Sigmoid colon (tissue), 4 donors: ENCODE measurements at regions not wholly inside any gene's neighbourhood (a gene's known extent, or its start where the extent isn't known, plus 50 kb on each side); places are given as distances from the start of the nearest gene placed in this dataset.

Source experiments
- POLR2AphosphoS5 ChIP-seq, 4 donors: sonication (generic); formaldehyde crosslinking; IDR thresholded peaks; one replicate each; pipeline ENCODE4 v1.6.1; 2017; ENCODE audit warnings: antibody characterized with exemption in 4 of 4
- TF ChIP-seq, protein P1 (sequence below), 4 experiments: fragments of 450-650 bp in 3 of 4; fragments of 200-600 bp in 1 of 4; IDR thresholded peaks; one replicate each; pipeline ENCODE4 v1.5.1; 2016 to 2019; ENCODE audit warnings: antibody characterized with exemption in 4 of 4, mild to moderate bottlenecking in 3 of 4, moderate library complexity in 2 of 4

DNA sequence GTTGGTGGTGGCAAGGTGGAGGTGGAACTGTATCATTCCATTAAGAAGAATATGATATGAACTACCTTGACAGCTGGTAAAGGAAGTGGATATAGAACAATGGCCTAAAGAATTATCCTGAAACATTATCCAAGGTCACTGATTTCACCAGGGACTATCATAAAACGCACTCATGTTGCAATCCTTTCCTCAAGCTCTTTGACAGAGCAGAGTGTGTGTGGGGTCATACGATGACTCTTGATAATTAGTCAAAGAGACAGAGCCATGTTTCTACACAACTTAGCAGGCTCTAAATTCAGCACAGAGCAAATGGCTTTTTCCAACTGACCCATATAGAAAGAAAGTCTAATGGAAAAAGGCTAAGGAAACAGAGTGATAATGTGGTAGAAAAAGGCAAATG, 126.4 kb upstream of the ANKFN1 start:
- TF ChIP-seq, protein P1, sequence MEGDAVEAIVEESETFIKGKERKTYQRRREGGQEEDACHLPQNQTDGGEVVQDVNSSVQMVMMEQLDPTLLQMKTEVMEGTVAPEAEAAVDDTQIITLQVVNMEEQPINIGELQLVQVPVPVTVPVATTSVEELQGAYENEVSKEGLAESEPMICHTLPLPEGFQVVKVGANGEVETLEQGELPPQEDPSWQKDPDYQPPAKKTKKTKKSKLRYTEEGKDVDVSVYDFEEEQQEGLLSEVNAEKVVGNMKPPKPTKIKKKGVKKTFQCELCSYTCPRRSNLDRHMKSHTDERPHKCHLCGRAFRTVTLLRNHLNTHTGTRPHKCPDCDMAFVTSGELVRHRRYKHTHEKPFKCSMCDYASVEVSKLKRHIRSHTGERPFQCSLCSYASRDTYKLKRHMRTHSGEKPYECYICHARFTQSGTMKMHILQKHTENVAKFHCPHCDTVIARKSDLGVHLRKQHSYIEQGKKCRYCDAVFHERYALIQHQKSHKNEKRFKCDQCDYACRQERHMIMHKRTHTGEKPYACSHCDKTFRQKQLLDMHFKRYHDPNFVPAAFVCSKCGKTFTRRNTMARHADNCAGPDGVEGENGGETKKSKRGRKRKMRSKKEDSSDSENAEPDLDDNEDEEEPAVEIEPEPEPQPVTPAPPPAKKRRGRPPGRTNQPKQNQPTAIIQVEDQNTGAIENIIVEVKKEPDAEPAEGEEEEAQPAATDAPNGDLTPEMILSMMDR (IDR thresholded peaks at IDR 0.05) = no peak
- no peak for TF ChIP-seq POLR2AphosphoS5 (IDR thresholded peaks at IDR 0.05)
